Muscle of leg (tissue), 3 donors: ENCODE measurements at regions not wholly inside any gene's neighbourhood (a gene's known extent, or its start where the extent isn't known, plus 50 kb on each side); places are given as distances from the start of the nearest gene placed in this dataset.
A peak's percentile ranks its signal among the peaks of the same experiment; 100 is the strongest.
"Not testable (repeated sequence)": the region's sequence is repeated elsewhere in the genome, so short reads cannot be mapped to it uniquely, and the experiment has no call there.

ENCODE experiments used
- DNase-seq: peaks from one replicate; pipeline ENCODE4 v3.0.0; 2013
- H3K27ac ChIP-seq: one replicate; pipeline ENCODE4 v1.5.1; 2013; ENCODE audit warnings: mild to moderate bottlenecking, low read length, control low read depth
- H3K27me3 ChIP-seq: one replicate; pipeline ENCODE4 v1.6.1; 2013; ENCODE audit warnings: low read length; ENCODE audit not compliant: control insufficient read depth, insufficient read depth
- H3K36me3 ChIP-seq: one replicate; pipeline ENCODE4 v1.6.1; 2013; ENCODE audit warnings: low read length; ENCODE audit not compliant: control insufficient read depth, insufficient read depth
- H3K4me1 ChIP-seq: one replicate; pipeline ENCODE4 v1.6.1; 2013; ENCODE audit warnings: low read length; ENCODE audit not compliant: control insufficient read depth, insufficient read depth
- H3K4me3 ChIP-seq: one replicate; pipeline ENCODE4 v1.5.1; 2013; ENCODE audit warnings: low read length, control low read depth
- H3K9me3 ChIP-seq: replicated peaks from 2 replicates; pipeline ENCODE4 v1.6.1; 2013; ENCODE audit warnings: low read depth, low read length; ENCODE audit not compliant: control insufficient read depth
- WGBS: methylation state at CpG from one replicate; pipeline ENCODE4 v1.1.5; 2013; ENCODE audit warnings: missing lambda C conversion rate; ENCODE audit not compliant: insufficient coverage; 5-methylcytosine and 5-hydroxymethylcytosine counted together

- Histone ChIP-seq H3K4me1 (no peaks in the 10 kb centered on the region), H3K27me3 (no peaks in the 10 kb centered on the region), H3K36me3 (no peaks in the 10 kb centered on the region), H3K27ac (no peak overlapping the region), H3K9me3 (no peaks in the 10 kb centered on the region), H3K4me3 (no peak overlapping the region)
- no peak for DNase-seq
- WGBS = 40% methylated on average over 1 of the region's 2 CpGs
Observed at GRCh38 chr18:5024741-5025140, 172.3 kb downstream of the AKAIN1 start.

GRCh38 chr18:5021558-5021957 is 175.5 kb downstream of the AKAIN1 start:
- no peak overlapping the region for H3K4me3 ChIP-seq
- no peak overlapping the region for H3K27ac ChIP-seq
- H3K36me3 ChIP-seq = no peaks in the 10 kb centered on the region
- no peaks in the 10 kb centered on the region for H3K27me3 ChIP-seq
- H3K4me1 ChIP-seq = no peaks in the 10 kb centered on the region
- H3K9me3 ChIP-seq = no peaks in the 10 kb centered on the region
- no peak for DNase-seq

- Histone ChIP-seq H3K9me3 (no peaks in the 10 kb centered on the region), H3K27ac (no peak overlapping the region), H3K36me3 (no peaks in the 10 kb centered on the region), H3K4me1 (no peaks in the 10 kb centered on the region), H3K27me3 (no peaks in the 10 kb centered on the region), H3K4me3 (no peak overlapping the region)
- WGBS = no CpG with 5 or more reads among the region's 4 CpGs
- no peak for DNase-seq
Observed at GRCh38 chr18:5015213-5015612, 181.8 kb downstream of the AKAIN1 start.

GRCh38 chr18:5004031-5004820 is 192.8 kb downstream of the AKAIN1 start:
- DNase-seq, H3K4me3 ChIP-seq: not testable (repeated sequence)

GRCh38 chr18:4994710-4995109 is 202.3 kb downstream of the AKAIN1 start:
- H3K27me3 ChIP-seq = no peaks in the 10 kb centered on the region
- no peak for DNase-seq
- H3K9me3 ChIP-seq = peaks cover 21% of the 10 kb centered on the region
- no peak overlapping the region for H3K4me3 ChIP-seq
- no peaks in the 10 kb centered on the region for H3K36me3 ChIP-seq
- WGBS = no CpG with 5 or more reads among the region's 3 CpGs
- H3K4me1 ChIP-seq = no peaks in the 10 kb centered on the region
- no peak overlapping the region for H3K27ac ChIP-seq

More at GRCh38 chr18:5004031-5004820, 192.8 kb downstream of the AKAIN1 start:
- not testable (repeated sequence) for H3K27me3 ChIP-seq, H3K36me3 ChIP-seq, H3K4me1 ChIP-seq, H3K27ac ChIP-seq, H3K9me3 ChIP-seq
- 29% methylated on average over 19 of the region's 32 CpGs for WGBS

GRCh38 chr18:4987452-4988405 is 209.3 kb downstream of the AKAIN1 start:
- Histone ChIP-seq H3K4me3 (no peak overlapping the region), H3K27me3 (no peaks in the 10 kb centered on the region), H3K9me3 (peaks cover 13% of the 10 kb centered on the region), H3K4me1 (no peaks in the 10 kb centered on the region), H3K36me3 (no peaks in the 10 kb centered on the region), H3K27ac (no peak overlapping the region)
- WGBS = 90% methylated on average over 5 of the region's 10 CpGs
- DNase-seq = no peak

- Histone ChIP-seq H3K9me3 (peaks cover 6% of the 10 kb centered on the region), H3K27me3 (no peaks in the 10 kb centered on the region), H3K36me3 (no peaks in the 10 kb centered on the region), H3K4me1 (no peaks in the 10 kb centered on the region), H3K4me3 (no peak overlapping the region), H3K27ac (no peak overlapping the region)
- WGBS = 55% methylated on average over 5 of the region's 6 CpGs
- no peak for DNase-seq
Observed at GRCh38 chr18:4986677-4987076, 210.4 kb downstream of the AKAIN1 start.

- no peaks in the 10 kb centered on the region for H3K27me3 ChIP-seq
- no peak overlapping the region for H3K27ac ChIP-seq
- H3K36me3 ChIP-seq = no peaks in the 10 kb centered on the region
- peaks cover 6% of the 10 kb centered on the region for H3K9me3 ChIP-seq
- H3K4me3 ChIP-seq = no peak overlapping the region
- H3K4me1 ChIP-seq = no peaks in the 10 kb centered on the region
- peak; percentile 77 for DNase-seq
Observed at GRCh38 chr18:4986066-4986465, 211.0 kb downstream of the AKAIN1 start.

GRCh38 chr18:4961121-4961909 is 235.7 kb downstream of the AKAIN1 start:
- no peak overlapping the region for H3K27ac ChIP-seq
- no peak for DNase-seq
- 93% methylated on average over 2 of the region's 4 CpGs for WGBS
- H3K4me1 ChIP-seq = no peaks in the 10 kb centered on the region
- peaks cover 11% of the 10 kb centered on the region for H3K9me3 ChIP-seq
- no peak overlapping the region for H3K4me3 ChIP-seq
- H3K27me3 ChIP-seq = no peaks in the 10 kb centered on the region
- no peaks in the 10 kb centered on the region for H3K36me3 ChIP-seq

GRCh38 chr18:4960578-4960977 is 236.5 kb downstream of the AKAIN1 start:
- Histone ChIP-seq H3K27ac (no peak overlapping the region), H3K4me1 (no peaks in the 10 kb centered on the region), H3K4me3 (no peak overlapping the region), H3K9me3 (peaks cover 11% of the 10 kb centered on the region), H3K27me3 (no peaks in the 10 kb centered on the region), H3K36me3 (no peaks in the 10 kb centered on the region)
- DNase-seq = no peak
- 73% methylated on average over 3 of the region's 5 CpGs for WGBS
